Activated CD8-positive, alpha-beta memory T cell treated with anti-CD3 and anti-CD28 coated beads for 48 hours (primary cell): ENCODE measurements at regions not wholly inside any gene's neighbourhood (a gene's known extent, or its start where the extent isn't known, plus 50 kb on each side); places are given as distances from the start of the nearest gene placed in this dataset.

Experiments
- DNase-seq, 3 experiments: peaks; one replicate each; pipeline ENCODE4 v3.0.0-alpha.2; 2020; ENCODE audit warnings: low read depth in 2 of 3, low spot score in 2 of 3

GRCh38 chr5:143473481-143473880 is 70.0 kb upstream of the NR3C1 start:
- no peak for DNase-seq

GRCh38 chr5:143472576-143472975 is 69.1 kb upstream of the NR3C1 start:
- no peak for DNase-seq

GRCh38 chr5:143471666-143472464 is 68.4 kb upstream of the NR3C1 start:
- DNase-seq, result no peak

- no peak for DNase-seq
These were observed 67.6 kb upstream of the NR3C1 start for GRCh38 chr5:143471041-143471509.

GRCh38 chr5:143470120-143470519 is 66.6 kb upstream of the NR3C1 start:
- DNase-seq, result no peak

GRCh38 chr5:143469125-143469524 is 65.6 kb upstream of the NR3C1 start:
- no peak for DNase-seq

- no peak for DNase-seq
These were observed 63.1 kb upstream of the NR3C1 start for GRCh38 chr5:143466632-143467031.

GRCh38 chr5:143464723-143465490 is 61.4 kb upstream of the NR3C1 start:
- DNase-seq, result no peak

GRCh38 chr5:143462431-143462830 is 58.9 kb upstream of the NR3C1 start:
- no peak for DNase-seq

- DNase-seq, result no peak
These were observed 55.9 kb upstream of the NR3C1 start for GRCh38 chr5:143459433-143459832.

- no peak for DNase-seq
These were observed 53.6 kb upstream of the NR3C1 start for GRCh38 chr5:143456952-143457547.

GRCh38 chr5:143454936-143455516 is 51.5 kb upstream of the NR3C1 start:
- no peak for DNase-seq

- DNase-seq, result no peak
These were observed 50.2 kb upstream of the NR3C1 start for GRCh38 chr5:143453720-143454119.
